Activated naive CD4-positive, alpha-beta T cell treated with Interleukin-2 at 50 U/mL for 16 hours (primary cell): ENCODE measurements at regions not wholly inside any gene's neighbourhood (a gene's known extent, or its start where the extent isn't known, plus 50 kb on each side); places are given as distances from the start of the nearest gene placed in this dataset.

Experiments used
- DNase-seq: peaks from one replicate; pipeline ENCODE4 v3.0.0-alpha.2; 2020

DNA sequence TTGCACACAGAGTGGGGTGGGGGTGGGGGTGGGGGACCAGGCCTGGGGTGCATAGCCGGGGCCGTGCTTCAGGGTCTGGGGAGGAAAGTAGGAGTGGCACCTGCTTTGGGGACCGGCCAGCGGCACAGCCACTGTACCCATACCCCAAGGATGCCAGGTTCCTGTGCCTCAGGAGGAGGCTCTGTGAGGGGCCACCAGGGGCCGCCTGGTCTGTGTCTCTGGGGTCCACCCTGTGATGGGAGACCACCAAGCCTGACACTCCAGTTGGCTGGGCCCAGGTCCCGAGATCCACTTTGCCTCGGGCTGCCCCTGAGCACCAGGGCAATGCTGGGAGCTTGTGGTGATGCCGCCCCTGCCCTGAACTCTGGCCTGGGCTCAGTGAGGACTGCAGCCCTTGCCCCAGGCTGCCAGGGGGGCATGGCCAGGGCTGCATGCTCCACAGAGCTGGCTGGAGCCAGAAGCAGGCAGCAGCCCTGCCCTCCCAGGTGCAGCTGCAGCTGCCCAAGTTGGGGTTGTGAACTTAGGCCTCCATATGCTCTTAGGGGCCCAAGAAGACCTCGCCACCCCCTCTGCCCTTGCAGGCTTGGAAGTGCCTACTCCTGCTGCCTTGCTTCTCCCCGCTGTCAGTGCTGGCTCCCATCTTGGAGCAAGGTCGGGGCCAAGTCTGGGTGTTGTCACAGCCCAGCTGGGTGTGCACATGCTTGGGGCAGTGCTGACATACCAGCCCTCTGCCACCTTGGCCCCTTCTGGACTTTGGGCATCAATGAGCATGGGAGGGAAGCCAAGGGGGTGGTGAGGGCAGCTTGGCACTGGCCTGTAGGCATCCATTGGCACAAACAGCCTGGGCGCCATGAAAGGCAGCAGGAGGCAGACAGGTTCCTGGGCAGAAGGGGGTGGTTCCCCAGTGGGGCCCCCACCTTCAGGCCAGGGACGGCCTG lies 123.3 kb upstream of the THY1 start:
- DNase-seq, result no peak

DNA sequence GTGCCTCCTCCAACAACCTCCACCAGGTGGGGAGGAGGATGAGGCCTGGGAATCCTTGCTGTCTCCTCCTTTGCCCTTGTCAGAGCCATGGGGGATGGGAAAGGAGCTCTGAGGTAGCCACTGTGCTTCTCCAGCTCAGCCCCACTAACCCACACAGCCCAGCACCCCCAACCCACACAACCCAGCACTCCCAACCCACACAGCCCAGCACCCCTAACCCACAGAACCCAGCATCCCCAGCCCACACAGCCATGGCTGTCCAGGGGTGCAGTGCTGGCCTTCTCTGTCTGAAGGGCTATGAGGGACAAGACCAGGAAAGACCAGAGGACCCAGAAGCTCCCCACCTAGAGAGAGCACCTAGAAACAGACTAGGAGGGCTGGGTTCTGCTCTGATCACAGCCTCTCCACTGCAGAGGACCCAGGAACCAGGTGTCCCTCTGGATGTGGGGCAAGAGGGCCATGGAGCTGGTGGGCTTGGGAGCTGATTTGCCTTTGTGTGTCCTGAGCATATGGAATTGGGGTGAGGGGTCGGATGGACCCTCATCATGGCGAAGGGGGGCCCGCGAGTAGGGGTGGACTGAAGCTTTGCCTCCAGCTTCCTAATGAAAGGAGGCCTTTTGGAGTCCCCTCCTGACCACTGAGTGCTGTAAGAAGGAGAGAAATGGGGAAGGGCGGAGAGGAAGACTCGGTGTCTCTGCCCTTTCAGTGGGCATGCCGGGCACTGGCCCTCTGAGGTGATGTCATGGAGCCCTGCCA lies 117.6 kb upstream of the THY1 start:
- DNase-seq, result no peak

DNA sequence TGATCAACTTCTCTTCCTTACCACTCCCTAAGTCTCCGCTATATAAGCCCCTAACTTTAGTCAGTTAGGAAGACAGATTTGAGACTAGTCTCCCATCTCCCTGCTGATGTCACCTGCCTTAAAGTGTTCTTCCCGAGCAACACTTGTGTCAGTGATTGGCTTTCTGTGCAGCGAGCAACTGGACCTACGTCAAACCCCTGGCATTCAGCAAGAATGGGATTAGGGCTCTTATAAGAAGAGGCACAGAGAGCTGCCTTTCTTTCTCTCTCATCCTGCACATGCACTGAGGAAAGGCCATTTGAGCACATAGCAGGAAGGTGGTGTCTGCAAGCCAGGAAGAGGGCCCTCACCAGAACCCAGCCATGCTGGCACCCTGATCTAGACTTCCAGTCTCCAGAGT lies 116.6 kb upstream of the THY1 start:
- no peak for DNase-seq

DNA sequence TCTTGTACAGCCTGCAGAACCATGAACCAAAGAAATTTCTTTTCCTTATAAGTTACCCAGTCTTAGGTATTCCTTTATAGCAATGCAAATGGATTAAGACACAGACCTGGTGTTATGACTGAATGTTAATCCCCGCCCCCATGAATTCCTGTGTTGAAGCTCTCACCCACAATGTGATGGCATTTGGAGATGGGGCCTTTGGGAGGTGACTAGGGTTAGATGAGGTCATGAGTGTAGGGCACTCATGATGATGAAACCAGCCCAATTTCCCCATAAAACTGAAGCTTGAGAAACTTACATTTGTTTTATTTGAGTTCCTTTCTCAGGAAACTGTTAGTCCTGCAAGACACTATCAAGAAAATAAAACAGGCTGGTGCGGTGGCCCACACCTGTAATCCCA lies 115.8 kb upstream of the THY1 start:
- DNase-seq, result no peak

DNA sequence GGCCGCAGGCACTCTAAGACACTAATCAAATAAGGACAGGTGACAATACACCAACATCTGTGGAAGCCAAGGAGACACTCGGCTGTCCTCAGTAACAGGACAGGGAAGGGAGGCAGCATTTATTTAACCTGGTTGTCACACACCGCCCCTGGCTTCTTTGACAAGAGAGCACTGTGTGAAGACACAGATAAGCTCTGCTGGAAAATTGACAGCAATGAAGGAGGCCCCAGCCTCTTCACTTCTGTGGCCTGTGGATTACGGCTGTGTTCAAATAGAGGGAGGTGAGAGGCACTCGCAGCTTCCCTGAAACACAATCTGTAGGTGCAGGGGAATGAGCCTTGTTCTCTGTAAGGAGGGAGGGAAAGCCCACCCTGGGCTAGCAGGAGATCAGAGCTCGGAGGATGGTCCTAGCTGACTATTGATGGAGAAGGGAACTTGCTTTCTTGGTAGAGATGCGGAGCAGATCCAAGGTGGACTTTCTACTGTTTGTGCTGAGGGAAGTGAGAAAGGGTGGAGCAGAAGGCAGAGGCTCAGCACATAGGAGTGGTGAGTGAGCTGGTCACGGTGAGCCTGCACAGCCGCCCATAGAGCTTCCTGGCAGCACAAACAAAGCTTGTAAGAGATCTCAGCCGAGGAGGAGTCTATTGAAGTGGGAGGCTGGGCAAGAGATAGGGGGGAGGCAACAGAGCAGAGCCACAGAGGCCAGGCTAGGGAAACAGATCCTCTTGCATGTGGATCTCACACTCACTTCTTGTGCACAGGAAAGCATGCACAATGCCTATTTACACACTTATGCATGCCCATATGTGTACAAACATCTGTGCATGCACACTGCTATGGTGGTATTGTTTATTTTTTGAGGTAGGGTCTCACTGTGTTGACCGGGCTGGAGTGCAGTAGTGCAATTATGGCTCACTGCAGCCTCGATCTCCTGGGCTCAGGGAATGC lies 114.6 kb upstream of the THY1 start:
- no peak for DNase-seq

DNA sequence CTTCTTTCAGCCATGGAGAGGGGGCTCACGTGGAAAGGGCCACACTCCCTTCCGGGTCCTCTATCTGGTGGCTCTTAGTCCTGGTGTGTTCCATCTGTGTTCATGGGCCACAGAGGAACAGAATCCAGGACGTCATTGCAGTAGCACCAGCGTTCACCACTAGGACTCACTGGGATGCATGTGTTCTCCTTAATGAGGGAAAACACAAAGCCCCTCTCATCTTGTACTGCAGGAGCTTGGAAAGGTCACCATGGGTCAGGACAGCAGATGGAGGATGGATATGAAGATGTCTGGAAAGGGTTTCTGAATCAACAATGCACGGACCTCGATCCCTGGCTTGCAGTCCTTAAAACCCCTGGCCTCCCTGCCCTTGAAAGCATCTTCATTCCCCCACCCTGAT lies 113.8 kb upstream of the THY1 start:
- no peak for DNase-seq

DNA sequence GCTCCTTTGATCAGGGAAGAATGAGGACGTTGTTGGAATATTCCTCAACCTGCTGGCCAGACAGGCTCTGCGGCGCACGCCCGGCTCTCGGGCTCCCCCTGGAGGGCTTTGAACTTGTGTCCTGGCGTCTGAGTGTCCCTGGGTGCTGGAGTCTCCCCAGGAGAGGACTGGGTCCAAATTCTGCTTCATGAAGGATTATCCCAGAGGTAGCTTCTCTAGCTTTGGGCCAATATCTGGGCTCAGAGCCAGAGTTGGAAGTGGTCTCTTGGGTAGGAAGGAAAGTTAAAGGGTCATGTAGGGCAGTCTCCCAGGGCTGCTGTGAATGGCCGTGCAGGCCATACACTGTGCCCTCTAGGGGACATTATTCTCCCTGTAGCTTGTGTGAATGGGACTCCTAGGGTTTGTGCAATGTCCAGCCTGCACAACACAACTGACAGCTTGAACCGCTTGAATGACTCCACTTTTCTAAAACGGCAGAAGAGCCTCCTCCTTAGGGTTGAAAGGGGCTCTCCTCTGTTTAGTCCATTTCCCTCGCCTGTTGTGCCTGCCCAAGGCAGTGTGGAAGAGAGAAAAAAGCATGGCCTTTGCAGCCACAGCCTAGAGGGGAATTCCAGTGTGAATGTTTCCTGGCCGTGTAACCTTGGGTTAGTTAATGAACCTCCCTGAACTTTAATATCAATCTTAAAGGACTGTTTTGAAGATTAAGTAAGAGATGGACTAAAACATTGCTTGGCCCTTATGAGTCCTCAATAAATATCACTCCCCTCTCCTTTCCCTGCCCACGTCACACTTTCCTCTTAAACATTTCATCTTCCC lies 111.2 kb upstream of the THY1 start:
- DNase-seq, result peak; percentile 54

DNA sequence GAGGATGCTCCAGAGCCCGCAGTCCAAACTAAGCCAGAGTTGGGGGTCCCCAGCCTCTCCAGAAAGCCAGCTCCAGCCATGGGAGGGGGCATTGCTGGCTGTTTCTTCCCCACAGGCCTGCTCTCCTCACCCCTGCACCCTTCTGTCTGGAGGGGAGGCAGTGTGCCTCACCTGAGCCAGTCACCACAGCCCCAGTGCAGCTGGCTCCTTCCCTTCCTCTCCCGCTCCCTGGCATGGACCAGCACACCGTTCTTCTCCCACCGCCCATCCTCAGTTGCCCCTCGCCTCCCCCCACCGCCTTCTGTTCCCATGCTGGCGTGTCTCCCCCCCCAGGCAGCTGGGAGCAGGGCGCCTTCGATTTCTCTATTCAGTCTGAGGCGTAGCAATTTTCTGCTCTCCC lies 110.5 kb upstream of the THY1 start:
- no peak for DNase-seq

DNA sequence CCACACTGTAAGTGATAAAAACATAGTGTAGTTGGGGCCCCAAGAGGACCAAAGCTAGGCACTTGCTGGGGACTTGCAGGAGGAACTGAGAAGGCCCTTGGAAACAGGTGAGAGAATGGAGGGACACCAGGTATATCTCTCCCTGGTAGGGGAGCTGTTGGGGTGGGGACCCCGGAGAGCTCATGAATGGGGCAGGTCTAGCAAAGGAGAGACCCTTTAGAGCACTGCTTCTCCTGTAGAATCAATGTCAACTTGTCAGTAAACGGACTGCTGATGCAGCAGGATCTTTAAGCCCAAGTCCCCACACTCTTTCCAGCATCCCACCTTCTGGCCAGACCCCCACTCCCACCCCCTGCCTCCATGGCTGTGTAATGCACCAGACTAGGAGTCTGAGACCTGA lies 109.6 kb upstream of the THY1 start:
- DNase-seq, result no peak

DNA sequence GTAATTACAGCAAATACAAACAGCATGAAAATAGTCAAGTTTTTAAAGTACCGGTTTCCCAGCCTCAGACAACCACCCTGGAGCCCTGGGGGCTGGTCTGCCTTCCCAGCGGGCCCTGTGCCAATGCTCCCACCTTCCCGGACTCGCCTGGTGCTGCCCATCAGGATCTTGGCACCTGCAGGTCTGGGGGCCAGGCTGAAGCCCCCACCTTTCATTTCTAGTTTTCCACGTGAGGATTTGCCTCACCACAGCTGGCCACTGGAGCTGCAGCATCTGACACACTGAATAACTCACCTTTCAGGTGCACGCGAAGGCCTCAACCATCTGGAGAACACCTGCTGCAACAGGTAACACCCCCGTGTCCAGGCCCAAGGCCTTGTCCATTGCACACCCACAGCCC lies 108.7 kb upstream of the THY1 start:
- no peak for DNase-seq

DNA sequence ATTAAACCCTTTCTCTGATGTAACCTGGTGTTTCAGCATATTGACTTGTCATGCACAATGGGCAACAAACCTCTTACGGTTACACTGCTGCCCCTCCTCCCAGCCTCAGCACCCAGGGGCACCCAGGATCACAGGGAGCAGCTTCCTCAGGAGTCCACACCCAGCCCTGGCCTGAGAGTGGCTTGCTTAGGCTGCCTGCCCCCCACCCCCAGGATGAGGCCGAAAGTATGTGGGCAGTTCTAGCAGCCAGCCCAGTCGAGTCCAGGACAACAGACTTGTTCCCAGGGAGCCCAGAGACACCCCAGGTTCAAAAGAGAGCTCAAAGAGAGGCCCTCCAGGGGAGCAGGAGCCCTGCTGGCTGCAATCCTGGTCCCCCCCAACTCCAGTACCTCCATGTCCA lies 108.1 kb upstream of the THY1 start:
- no peak for DNase-seq

DNA sequence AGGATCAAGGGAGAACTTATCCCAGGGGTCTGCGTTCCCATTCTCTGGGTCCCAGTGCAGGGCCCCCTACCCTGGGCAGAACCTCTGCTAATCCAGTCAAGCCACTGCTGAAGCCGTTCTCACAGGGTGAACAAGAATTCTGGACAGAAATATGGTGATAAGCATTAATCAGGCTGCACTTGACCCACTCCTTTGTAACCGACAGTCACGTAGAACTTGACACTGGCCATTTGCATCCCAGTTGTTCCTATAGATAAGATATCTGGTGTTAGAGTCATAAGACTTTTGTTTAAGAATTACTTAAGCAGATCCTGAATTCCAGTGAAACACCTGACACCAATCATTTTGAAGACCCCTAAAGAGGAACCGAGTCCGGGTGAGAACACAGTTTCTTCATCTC lies 107.5 kb upstream of the THY1 start:
- DNase-seq, result no peak

DNA sequence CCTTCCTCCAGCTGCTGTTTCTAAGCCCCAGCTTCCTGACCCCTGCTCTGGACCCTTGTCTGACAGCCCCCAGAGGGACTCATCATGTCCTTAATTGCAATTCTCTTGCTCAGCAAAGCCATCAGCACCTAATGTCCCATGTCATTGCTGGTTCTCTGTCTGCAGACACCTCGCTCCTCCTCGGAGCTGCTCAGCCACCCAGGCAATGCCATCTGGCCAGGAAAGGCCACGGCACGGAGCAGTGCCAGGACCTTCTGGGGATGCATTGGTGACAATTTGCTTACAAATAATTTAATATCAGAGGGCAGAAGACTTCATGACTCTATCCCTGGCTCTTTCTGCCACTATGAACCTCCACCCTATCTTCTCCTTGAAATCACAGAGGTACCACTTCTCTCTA lies 107.0 kb upstream of the THY1 start:
- DNase-seq, result no peak

DNA sequence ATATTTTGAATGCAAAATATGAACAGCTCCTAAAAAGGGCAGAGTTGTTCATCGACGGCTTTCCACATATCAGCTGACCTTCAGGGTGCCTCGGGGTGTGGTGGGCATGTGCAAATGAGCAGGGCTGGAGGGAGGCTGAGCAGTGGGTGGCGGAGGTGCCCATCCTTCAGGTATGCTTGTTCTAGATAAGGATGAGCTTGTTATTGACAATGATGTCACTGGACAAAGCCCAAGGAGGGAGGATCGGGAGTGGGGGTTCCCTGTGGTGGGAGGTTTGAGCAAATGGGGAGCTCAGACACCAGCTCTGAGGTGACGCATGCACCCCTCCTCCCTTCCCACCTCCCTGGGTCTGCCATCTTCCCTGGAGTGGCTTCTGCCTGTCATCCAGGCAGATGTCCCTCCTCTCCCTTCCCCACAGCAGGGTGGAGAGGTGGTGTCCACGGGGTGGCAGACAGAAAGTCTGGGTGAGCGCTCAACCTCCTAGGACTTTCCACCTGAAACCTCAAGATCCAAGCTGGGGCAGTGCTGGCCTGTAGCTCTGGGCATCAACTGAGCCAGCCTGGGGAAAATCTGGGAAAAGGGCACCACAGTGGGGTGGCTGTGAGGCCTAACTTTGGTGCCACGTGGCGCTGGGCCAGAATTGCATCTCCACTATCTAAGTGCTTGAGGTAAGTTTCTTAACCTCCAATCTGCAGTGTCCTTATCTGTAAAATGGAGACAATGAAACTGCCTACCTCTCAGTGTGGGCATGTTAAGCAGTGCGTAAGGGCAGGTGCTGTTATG lies 106.3 kb upstream of the THY1 start:
- DNase-seq, result no peak

DNA sequence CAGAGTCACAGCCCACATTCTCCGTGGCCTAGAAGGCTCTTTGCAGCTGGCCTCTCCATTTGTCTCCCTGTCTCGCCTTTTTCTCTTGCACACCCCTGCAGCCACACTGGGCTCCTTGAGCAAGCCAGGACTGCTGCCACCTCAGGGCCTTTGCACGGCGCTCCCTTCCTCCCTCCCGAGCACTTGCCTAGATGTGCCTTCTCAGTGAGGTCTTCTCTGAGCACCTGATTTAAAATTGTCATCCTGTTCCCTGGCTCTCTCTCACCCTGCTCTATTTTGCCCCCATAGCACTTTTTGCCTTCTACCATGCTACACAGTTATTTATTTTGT lies 102.9 kb upstream of the THY1 start:
- DNase-seq, result no peak

DNA sequence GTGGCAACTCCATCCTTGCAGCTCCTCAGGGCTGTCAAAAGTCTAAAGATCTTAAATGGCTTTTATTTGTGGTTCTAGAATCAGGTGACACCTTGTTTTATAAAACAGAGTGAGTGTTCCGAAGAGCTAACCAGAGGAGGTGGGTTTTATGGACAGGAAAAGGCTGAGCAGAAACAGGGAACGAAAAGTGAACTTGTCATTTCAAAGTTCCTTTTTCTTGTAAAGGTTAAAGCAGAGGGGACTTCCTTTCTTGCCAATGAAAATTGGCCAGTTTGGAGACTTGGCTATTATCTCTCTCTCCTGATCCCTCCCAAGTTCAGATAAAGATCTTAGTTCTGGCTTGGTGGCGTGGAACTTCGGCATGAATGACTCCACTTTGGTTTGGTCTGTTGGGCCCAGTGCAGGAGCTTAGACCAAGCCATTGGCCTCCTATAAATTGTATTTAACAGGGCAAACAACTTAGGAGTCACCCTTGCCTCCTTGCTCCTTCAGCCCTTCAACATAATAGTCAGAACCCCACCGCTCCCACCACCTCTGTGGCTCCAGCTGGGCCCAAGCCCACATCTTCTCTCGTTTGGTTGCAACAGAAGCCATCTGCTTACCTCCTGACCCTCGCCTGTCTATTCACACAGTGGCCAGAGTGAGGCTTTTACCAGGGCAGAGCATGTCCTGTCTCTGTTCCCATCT lies 102.4 kb upstream of the THY1 start:
- no peak for DNase-seq

DNA sequence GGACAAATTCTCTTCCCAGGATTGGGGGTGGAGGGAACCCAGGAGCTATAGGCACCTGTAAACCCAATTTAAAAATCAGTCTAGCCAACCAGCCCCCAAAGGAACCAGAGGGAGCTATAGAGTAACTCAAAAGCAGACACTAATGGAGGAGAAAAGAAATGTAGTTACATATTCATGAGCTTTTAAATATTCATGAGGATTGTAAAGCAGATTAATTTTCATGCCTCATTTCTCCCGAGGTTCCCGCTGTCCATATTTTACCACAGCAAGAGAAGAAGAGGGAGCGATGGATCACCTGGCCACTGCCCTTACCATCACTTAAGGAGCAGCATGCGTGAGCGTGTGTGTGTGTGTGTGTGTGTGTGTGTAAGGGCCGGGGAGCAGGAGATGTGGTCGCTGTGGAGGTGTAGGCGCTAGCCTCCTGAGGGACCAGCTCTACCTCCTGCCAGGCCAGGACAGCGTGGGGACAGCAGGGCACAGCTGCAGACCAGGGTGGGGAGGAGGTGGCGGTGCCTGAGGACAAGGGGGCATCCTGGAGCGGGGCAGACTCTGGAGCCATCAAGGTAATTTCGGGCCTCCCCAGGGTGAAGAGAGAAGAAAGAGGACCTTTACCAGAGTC lies 100.7 kb upstream of the THY1 start:
- no peak for DNase-seq

DNA sequence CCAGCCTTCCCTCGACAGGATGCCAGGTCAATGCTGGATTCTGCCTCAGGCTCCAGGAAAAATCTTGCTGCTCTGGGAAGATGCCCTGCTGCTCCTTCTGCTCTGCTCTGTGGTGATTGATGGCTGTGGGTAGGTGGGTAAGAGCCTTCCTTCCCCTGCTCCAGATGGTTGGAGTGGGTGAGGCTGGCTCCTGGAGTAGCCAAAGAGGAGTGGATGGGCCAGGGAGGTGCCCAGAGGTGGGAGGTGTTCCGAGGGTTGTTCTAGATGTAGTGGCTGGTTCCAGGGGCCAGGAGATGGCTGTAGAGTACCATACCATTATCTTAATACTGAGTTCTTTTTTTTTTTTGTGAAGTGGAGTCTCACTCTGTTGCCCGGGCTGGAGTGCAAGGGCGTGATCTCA lies 99.6 kb upstream of the THY1 start:
- no peak for DNase-seq

DNA sequence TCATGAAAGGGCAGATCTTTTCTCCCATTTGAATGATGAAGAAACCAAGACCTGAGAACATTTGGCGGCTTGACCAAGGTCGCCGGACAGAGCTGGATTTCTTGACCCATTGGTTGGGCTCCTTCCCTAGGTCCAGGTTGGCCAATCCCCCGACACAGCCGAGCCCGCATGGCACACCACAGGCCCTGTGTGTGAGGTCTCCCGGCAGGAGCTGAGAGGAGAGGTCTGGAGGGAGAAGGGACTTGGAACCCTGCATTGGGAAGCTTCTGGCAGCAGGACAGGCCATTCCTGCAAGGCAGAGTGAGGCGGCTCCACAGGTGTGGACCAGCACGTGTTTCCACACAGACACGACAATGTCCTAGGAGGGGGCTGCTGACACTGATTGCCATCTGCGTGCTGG lies 98.6 kb upstream of the THY1 start:
- no peak for DNase-seq

DNA sequence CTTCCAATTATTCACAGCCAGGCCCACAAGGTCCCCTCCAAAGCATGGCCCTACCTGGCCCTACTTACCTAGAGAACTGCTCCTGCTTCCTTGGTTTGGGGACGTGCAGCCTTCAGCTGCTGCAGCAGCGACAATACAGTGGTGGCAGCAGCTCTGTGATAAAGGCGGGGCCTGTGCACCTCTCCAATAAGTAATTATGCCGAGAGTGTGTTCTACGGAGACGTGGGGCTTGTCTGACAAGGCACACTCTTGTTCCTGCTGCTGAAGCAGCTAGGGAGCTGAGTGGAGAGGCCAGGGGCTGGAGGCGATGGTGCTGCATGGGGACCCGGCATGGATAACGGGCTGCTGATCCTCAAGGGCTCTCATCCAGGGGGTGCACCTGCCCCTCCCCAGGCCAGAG lies 98.0 kb upstream of the THY1 start:
- DNase-seq, result no peak

DNA sequence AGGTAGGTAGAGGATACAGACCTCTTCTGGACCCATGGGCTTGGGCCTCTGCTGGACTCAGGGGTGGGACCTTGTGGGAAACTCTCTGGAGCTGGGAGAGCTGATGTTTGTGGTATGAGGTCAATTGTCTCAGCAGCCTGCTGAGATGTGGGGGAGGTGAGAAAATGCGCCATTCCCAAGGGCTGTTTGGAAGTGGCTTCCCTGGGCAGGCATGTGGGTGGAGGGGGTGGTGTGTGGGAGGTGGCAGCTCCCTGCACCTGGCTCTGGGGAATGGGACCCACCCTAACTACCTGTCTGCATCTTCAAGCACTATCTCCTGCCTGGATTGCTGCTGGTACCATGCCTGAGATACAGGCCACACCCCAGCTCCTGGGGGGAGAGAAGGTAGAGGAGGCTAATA lies 97.4 kb upstream of the THY1 start:
- DNase-seq, result no peak
